Fibroblast of upper back skin (primary cell): ENCODE measurements at regions not wholly inside any gene's neighbourhood (a gene's known extent, or its start where the extent isn't known, plus 50 kb on each side); places are given as distances from the start of the nearest gene placed in this dataset.
A peak's percentile ranks its signal among the peaks of the same experiment; 100 is the strongest.

Experiments used
- DNase-seq: peaks from one replicate; pipeline ENCODE4 v3.0.0-alpha.2; 2013

DNA sequence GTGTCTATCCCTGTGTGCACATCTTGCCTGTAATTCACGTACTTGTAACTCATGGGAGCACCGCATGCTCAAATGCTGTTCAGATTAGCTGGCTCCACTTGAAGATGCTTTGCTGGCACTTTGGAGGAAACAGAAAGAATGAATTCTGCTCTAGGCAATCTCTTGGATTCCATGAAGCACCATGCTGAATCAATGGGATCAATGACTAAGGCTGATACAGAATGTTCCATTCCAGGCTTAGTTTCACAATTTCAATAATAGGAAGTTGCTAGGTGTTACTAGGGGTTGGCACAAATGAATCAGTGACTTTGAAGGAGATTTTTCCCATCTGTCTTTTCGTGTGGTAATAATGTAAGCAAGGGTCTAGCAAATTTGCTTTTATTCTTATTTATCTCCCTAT is 328.8 kb downstream of the OSR1 start:
- DNase-seq: no peak

- no peak for DNase-seq
These were observed 329.6 kb downstream of the OSR1 start for GRCh38 chr2:19028587-19029375.

GRCh38 chr2:19027626-19028025 is 330.8 kb downstream of the OSR1 start:
- no peak for DNase-seq

DNA sequence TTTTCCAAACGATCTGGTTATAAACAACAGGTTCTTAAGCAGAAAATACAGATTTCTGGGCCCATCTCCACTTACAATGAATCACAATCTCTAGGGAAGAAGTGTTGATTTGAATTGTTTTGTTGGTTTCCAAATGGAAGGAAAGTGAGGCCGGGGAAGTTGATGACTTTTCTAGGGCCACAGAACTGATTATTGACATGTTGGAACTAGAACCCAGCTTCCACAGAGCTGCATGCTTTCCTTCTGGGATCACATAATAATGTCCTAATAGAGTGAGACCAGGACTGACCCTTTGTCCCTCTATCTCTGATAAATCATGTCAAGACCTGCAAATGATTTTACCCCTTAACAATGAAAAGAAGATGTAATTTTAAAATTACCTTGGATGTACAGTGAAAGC is 332.2 kb downstream of the OSR1 start:
- DNase-seq: no peak

GRCh38 chr2:19022334-19022733 is 336.1 kb downstream of the OSR1 start:
- no peak for DNase-seq

GRCh38 chr2:19021721-19022120 is 336.7 kb downstream of the OSR1 start:
- peak; percentile 96 for DNase-seq

- DNase-seq: peak; percentile 86
These were observed 337.3 kb downstream of the OSR1 start for GRCh38 chr2:19021100-19021476.

GRCh38 chr2:19020144-19021099 is 338.0 kb downstream of the OSR1 start:
- no peak for DNase-seq

DNA sequence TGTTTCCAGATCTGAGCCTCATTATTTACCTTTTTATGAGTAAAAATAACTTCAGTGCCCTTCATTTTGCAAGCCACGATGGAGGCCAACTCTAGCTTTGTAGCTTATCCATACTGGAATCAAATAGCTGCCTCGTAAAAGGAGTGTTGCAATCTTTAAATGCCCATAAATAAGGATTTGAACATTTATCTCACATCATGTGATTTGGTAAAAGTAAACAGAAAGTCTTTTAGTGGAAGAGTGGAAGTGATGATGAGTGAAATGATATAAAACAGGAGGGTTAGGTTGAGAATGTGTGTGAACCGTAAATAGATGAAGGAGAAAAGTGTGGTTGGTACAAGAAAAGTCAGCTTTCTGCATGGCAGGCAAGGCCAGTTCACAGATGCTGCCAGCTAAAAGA is 348.9 kb downstream of the OSR1 start:
- no peak for DNase-seq

DNA sequence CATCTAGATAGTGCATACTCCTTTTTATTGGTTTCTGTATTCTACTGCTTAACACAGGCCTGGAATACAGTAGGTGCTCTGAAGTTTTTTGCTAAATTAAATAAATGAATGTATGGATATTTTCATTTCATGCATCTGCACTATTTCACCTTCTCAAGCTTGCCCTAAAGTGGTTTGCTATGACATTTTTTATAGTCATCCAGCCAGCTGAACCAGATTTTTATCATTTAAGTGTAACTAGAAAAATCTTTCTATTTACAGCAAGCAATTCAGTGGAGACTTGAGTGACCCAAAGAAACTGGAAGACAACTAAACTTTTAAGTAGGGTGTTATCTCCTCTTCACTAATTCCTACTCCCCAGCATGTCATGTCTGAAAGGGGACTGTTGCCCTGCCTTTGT is 354.9 kb downstream of the OSR1 start:
- DNase-seq: no peak

DNA sequence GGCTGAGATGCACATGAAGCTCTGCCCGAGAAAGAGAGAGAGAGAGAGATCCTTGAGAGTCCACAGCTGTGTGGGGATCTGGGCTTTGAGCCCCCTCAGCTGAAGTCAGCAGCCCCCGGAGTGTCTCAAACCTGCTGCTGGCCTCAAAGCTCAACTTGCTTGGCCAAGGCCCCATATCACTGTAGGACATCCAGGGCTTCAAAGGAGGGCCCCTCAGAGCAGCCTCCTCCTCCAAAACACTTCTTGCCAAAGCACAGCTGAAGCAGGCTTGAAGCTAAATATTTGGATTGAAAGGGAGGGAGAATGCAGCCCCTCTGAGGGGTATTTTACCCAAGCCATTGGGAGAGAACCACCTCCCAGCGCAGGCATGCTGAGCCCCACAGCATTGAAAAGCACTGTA is 357.6 kb downstream of the OSR1 start:
- no peak for DNase-seq

- DNase-seq: no peak
These were observed 359.2 kb downstream of the OSR1 start for GRCh38 chr2:18999198-18999597.

DNA sequence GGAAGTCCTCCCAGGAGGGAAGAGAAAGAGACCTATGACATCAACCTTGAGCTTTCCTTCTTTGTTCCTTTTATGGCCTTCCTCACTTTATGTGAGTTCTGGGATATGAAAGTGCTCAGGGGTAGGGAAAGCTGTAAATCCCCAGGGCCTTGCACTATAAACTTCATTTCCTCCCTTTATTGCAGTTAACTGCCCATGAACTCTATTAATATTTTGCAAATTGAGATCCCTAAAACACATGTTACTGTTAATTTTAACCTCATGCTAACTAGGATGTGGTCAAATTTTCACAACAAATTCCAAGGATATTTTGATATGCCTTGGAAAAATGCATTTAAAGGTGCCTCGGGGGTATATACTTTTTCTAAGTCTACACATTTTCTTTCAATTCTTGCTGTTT is 359.9 kb downstream of the OSR1 start:
- peak; percentile 50 for DNase-seq

GRCh38 chr2:18993756-18994338 is 364.6 kb downstream of the OSR1 start:
- peak; percentile 68 for DNase-seq

GRCh38 chr2:18991177-18992168 is 366.9 kb downstream of the OSR1 start:
- DNase-seq: peak; percentile 94

DNA sequence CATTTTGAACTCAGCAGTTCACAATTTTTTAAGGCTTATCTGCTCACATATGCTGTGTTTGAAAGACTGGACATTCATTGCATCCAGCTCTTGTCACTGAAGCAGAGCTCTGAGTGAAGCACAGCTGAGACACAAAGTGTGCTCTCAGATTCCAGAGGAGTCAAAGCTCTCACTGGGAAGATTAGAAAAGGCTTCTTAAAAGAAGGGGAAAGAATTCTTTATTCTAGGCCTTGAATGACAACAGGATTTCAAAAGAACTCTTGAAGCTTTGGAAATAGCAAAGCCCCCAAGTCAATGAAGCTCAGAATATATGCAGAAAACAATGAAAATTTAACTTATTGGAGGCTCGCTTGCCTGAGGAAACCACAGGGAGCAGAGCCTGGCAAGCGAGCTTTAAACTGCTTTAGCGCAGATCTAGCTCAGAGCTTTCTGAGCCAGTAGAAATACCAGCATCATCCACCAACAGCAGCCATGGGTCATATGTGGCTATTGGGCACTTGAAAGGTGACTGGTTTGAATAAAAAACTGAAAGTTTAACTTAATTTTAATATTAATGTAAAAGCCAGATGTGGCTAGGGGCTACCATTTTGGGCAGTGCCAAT is 369.7 kb downstream of the OSR1 start:
- DNase-seq: no peak

DNA sequence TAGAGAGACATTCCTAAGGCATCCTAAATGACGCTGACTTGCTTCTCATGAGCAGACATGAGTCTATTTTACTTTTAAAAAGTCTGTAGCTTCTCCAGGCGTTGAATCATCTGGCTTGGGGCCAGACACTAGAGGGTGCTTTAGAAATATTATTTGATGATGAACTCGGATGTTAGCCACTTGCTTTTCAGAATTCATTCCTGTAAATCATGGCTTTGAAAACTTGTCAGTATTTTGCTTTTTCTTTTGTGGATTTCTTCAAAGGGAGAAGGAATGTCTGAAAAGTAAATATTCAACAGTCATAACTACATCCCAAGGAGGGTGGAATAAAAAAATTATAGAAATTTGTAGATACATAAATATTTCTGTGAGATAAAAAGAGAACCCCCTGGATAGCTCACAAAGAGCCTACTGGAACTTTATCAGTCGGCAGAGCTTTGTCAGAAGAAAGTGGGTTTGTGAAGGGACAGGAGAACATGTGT is 370.8 kb downstream of the OSR1 start:
- peak; percentile 99 for DNase-seq

DNA sequence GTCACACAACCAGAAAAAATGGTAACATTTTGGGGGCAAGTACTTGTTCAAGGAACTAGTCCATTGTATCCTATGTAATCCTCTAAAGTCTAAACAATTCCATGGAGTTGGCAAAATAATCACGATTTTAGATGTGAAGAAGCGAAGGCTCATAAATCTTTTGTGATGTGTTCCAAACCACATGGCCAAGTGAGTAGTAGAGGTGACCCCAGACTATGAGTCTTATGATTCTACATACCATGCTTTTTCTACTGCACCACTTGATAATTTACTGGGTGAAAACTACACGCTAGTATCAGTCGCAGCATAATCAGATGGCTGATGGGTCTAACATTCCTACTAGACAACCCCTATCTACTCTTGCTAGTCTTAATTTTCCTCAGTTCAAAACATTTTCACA is 371.4 kb downstream of the OSR1 start:
- DNase-seq: peak; percentile 62

- DNase-seq: no peak
These were observed 372.4 kb downstream of the OSR1 start for GRCh38 chr2:18986046-18986445.

DNA sequence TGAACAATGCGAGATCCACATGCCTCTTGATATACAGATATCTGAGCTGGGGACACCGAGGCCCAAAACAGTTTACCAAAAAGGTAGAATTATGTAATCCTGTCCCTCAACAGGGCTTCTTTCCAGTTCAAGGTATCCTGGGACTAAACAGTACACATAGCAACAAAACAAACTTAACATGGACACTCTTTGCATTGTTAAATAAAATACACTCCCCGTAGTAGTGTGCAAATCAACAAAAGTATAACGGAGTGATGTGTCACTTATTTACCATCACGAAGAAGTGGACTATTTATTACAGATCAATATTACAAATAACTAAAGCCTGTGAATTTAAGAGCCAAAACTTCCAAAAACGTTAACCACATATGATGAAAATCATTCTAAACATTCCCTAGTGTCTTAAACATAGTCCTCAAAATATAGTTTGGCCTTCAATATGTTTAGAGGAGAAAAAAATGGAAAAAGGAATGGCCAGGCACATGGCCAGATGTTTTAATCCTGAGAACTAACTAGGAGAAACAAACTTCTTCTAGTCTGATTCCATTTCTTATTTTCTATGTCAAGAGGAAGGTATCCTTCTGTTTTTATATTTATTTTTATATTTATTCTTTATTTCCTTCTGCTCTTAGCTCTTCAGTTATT is 377.5 kb downstream of the OSR1 start:
- DNase-seq: peak; percentile 36

DNA sequence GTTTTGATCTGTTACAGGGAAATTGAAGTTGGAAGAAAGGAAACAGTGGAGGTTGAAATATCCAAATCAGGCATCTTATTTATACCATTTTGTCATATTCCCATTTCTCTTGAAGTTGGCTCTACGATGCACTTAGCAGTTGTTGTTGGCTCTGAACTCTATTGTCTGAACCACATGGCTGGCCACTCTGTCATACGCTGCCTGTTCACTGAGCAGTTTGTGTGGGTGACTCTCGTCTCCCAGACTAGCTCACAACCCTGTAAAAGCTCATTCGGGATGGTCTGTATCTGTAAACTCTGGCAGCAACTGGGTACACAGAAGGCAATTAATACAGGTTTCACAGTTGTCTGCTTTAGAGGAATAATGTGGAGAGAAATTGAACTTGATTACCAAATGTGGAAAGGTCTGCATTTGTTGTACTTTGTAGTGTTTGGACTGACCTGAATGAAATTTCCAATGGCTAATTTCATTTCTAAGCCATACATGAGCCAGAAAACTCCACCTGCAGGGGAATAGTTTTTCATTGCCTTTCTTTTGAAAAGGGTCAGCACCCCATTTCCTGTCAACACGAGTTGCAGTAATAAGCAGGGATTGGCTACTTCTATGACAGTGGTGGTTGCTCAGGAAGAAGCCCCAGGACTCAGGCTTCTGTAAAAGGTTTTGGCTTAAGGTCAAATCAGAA is 378.2 kb downstream of the OSR1 start:
- no peak for DNase-seq
